GM18861 (cell line): ENCODE measurements at regions not wholly inside any gene's neighbourhood (a gene's known extent, or its start where the extent isn't known, plus 50 kb on each side); places are given as distances from the start of the nearest gene placed in this dataset.
"Not testable (repeated sequence)": the region's sequence is repeated elsewhere in the genome, so short reads cannot be mapped to it uniquely, and the experiment has no call there.

Experiments used
- ATAC-seq: cut with Tn5 transposase; IDR thresholded peaks from one replicate; pipeline ENCODE4 v1.9.1; 2021; ENCODE audit not compliant: unreplicated experiment

- no peak for ATAC-seq
Measured at GRCh38 chr6:150495126-150495525, 104.6 kb upstream of the PLEKHG1 start.

- ATAC-seq, result no peak
Measured at GRCh38 chr6:150496629-150497028, 103.1 kb upstream of the PLEKHG1 start.

GRCh38 chr6:150499882-150500312, 99.8 kb upstream of the PLEKHG1 start:
- ATAC-seq, result no peak

GRCh38 chr6:150500568-150500967, 99.1 kb upstream of the PLEKHG1 start:
- ATAC-seq, result not testable (repeated sequence)

- no peak for ATAC-seq
Measured at GRCh38 chr6:150503041-150503440, 96.6 kb upstream of the PLEKHG1 start.

GRCh38 chr6:150503586-150504339, 95.9 kb upstream of the PLEKHG1 start:
- ATAC-seq, result no peak

- not testable (repeated sequence) for ATAC-seq
Measured at GRCh38 chr6:150507361-150507760, 92.3 kb upstream of the PLEKHG1 start.

GRCh38 chr6:150510576-150510975, 89.1 kb upstream of the PLEKHG1 start:
- ATAC-seq, result no peak

- no peak for ATAC-seq
Measured at GRCh38 chr6:150511313-150511712, 88.4 kb upstream of the PLEKHG1 start.

- no peak for ATAC-seq
Measured at GRCh38 chr6:150514806-150515380, 84.8 kb upstream of the PLEKHG1 start.

GRCh38 chr6:150516199-150516598, 83.5 kb upstream of the PLEKHG1 start:
- ATAC-seq, result no peak

- no peak for ATAC-seq
Measured at GRCh38 chr6:150517175-150517574, 82.5 kb upstream of the PLEKHG1 start.

GRCh38 chr6:150521482-150521881, 78.2 kb upstream of the PLEKHG1 start:
- ATAC-seq, result no peak

GRCh38 chr6:150523216-150523615, 76.5 kb upstream of the PLEKHG1 start:
- ATAC-seq, result not testable (repeated sequence)

GRCh38 chr6:150525300-150525699, 74.4 kb upstream of the PLEKHG1 start:
- no peak for ATAC-seq

- ATAC-seq, result no peak
Measured at GRCh38 chr6:150527100-150527499, 72.6 kb upstream of the PLEKHG1 start.

- no peak for ATAC-seq
Measured at GRCh38 chr6:150528648-150529285, 70.9 kb upstream of the PLEKHG1 start.

GRCh38 chr6:150529646-150530045, 70.0 kb upstream of the PLEKHG1 start:
- no peak for ATAC-seq

- no peak for ATAC-seq
Measured at GRCh38 chr6:150531957-150532356, 67.7 kb upstream of the PLEKHG1 start.

- no peak for ATAC-seq
Measured at GRCh38 chr6:150534553-150534952, 65.1 kb upstream of the PLEKHG1 start.

- no peak for ATAC-seq
Measured at GRCh38 chr6:150535151-150535804, 64.4 kb upstream of the PLEKHG1 start.

GRCh38 chr6:150535818-150536220, 63.9 kb upstream of the PLEKHG1 start:
- no peak for ATAC-seq
